HL-60 (cell line): ENCODE measurements at regions not wholly inside any gene's neighbourhood (a gene's known extent, or its start where the extent isn't known, plus 50 kb on each side); places are given as distances from the start of the nearest gene placed in this dataset.
A peak's percentile ranks its signal among the peaks of the same experiment; 100 is the strongest.

Experiments
- GABPA ChIP-seq: IDR thresholded peaks from 2 replicates; pipeline ENCODE4 v1.6.1; 2012; ENCODE audit warnings: low read depth
- POLR2AphosphoS5 ChIP-seq: IDR thresholded peaks from 2 replicates; pipeline ENCODE4 v1.6.1; 2012; ENCODE audit warnings: low read depth
- REST ChIP-seq: IDR thresholded peaks from 2 replicates; pipeline ENCODE4 v1.6.1; 2012; ENCODE audit warnings: low read depth; ENCODE audit not compliant: insufficient replicate concordance
- SPI1 ChIP-seq: IDR thresholded peaks from 2 replicates; pipeline ENCODE4 v1.6.1; 2012; ENCODE audit warnings: low read depth, mild to moderate bottlenecking, borderline replicate concordance
- TF ChIP-seq, protein P1 (sequence below): IDR thresholded peaks from one replicate; pipeline ENCODE4 v1.5.1; 2011; ENCODE audit warnings: low read length, control low read depth, inconsistent platforms; ENCODE audit not compliant: insufficient read depth

DNA sequence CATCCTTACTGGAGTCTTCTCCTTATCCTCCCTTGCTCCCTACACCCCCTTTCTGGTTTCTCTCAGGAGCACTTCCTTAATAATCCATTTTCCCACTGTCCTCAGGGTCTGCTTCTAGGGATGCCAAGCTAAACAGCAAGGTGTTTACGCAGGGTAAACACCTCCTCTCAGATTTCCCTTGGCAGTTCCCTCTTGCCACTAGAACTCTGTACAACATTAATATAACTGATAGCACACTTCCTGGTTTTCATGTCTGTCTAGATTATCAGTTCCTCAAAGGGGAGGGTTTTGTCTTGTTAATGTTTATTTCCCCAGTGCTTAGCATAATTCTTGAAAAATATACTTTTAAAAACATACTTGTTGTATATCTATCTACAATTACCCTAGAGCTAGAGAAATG, 118.0 kb upstream of the SLC24A5 start:
- TF ChIP-seq REST (no peak), POLR2AphosphoS5 (no peak), SPI1 (peak; percentile 81), GABPA (no peak)
- TF ChIP-seq, protein P1, sequence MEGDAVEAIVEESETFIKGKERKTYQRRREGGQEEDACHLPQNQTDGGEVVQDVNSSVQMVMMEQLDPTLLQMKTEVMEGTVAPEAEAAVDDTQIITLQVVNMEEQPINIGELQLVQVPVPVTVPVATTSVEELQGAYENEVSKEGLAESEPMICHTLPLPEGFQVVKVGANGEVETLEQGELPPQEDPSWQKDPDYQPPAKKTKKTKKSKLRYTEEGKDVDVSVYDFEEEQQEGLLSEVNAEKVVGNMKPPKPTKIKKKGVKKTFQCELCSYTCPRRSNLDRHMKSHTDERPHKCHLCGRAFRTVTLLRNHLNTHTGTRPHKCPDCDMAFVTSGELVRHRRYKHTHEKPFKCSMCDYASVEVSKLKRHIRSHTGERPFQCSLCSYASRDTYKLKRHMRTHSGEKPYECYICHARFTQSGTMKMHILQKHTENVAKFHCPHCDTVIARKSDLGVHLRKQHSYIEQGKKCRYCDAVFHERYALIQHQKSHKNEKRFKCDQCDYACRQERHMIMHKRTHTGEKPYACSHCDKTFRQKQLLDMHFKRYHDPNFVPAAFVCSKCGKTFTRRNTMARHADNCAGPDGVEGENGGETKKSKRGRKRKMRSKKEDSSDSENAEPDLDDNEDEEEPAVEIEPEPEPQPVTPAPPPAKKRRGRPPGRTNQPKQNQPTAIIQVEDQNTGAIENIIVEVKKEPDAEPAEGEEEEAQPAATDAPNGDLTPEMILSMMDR = no peak
